MM.1S (cell line): ENCODE measurements at regions not wholly inside any gene's neighbourhood (a gene's known extent, or its start where the extent isn't known, plus 50 kb on each side); places are given as distances from the start of the nearest gene placed in this dataset.

ENCODE experiments used
- DNase-seq: peaks from one replicate; pipeline ENCODE4 v3.0.0-alpha.2; 2015
- H2AFZ ChIP-seq: fragments of 300-600 bp; sonication (generic); 2 replicates; pipeline ENCODE4 v1.6.0; 2016; ENCODE audit warnings: antibody characterized with exemption, low read length
- H3F3A ChIP-seq: fragments of 300-600 bp; sonication (generic); 2 replicates; pipeline ENCODE4 v1.6.1; 2016; ENCODE audit warnings: mild to moderate bottlenecking, antibody characterized with exemption, low read length, moderate library complexity, mixed read lengths; ENCODE audit not compliant: insufficient read depth
- H3K27ac ChIP-seq: fragments of 300-600 bp; sonication (generic); 2 replicates; pipeline ENCODE4 v1.5.1; 2016; ENCODE audit warnings: mild to moderate bottlenecking, low read length
- H3K27me3 ChIP-seq: fragments of 300-600 bp; sonication (generic); replicated peaks from 2 replicates; pipeline ENCODE4 v1.6.0; 2016; ENCODE audit warnings: low read length; ENCODE audit not compliant: insufficient read depth
- H3K36me3 ChIP-seq: fragments of 300-600 bp; sonication (generic); replicated peaks from 2 replicates; pipeline ENCODE4 v1.6.1; 2016; ENCODE audit warnings: mild to moderate bottlenecking, low read length, mixed read lengths; ENCODE audit not compliant: insufficient read depth
- H3K4me1 ChIP-seq: fragments of 300-600 bp; sonication (generic); 2 replicates; pipeline ENCODE4 v1.6.1; 2016; ENCODE audit warnings: low read length, mixed read lengths
- H3K4me2 ChIP-seq: fragments of 300-600 bp; sonication (generic); 2 replicates; pipeline ENCODE4 v1.6.0; 2016; ENCODE audit warnings: low read depth, low read length
- H3K4me3 ChIP-seq: fragments of 300-600 bp; sonication (generic); 2 replicates; pipeline ENCODE4 v1.5.1; 2016; ENCODE audit warnings: low read length, mixed read lengths
- H3K79me2 ChIP-seq: fragments of 300-600 bp; sonication (generic); 2 replicates; pipeline ENCODE4 v1.6.1; 2016; ENCODE audit warnings: mixed run types, low read length, mixed read lengths
- H3K9ac ChIP-seq: fragments of 300-600 bp; sonication (generic); 2 replicates; pipeline ENCODE4 v1.6.1; 2016; ENCODE audit warnings: low read length, mixed read lengths
- H3K9me2 ChIP-seq: fragments of 300-600 bp; sonication (generic); replicated peaks from 2 replicates; pipeline ENCODE4 v1.6.1; 2016; ENCODE audit warnings: mild to moderate bottlenecking, low read length, mixed read lengths; ENCODE audit not compliant: insufficient read depth
- H3K9me3 ChIP-seq: fragments of 300-600 bp; sonication (generic); replicated peaks from 2 replicates; pipeline ENCODE4 v1.6.1; 2016; ENCODE audit warnings: mild to moderate bottlenecking, low read length, mixed read lengths; ENCODE audit not compliant: insufficient read depth
- H4K20me1 ChIP-seq: fragments of 300-600 bp; sonication (generic); 2 replicates; pipeline ENCODE4 v1.6.1; 2016; ENCODE audit warnings: mild to moderate bottlenecking, low read length, moderate library complexity, mixed read lengths; ENCODE audit not compliant: insufficient read depth
- CTCF ChIP-seq: fragments of 300-600 bp; sonication (generic); IDR thresholded peaks from 2 replicates; pipeline ENCODE4 v1.5.1; 2016; ENCODE audit warnings: antibody characterized with exemption, low read length, mixed read lengths
- EZH2 ChIP-seq: fragments of 300-600 bp; sonication (generic); optimal IDR thresholded peaks from 2 replicates; pipeline ENCODE3; 2017; ENCODE audit warnings: low read depth, mild to moderate bottlenecking, antibody characterized with exemption, low read length, mixed read lengths
- EZH2phosphoT487 ChIP-seq: fragments of 300-600 bp; sonication (generic); IDR thresholded peaks from 2 replicates; pipeline ENCODE4 v1.6.1; 2018; ENCODE audit warnings: antibody characterized with exemption, low read length

- no peaks in the 10 kb centered on the region for H4K20me1 ChIP-seq
- DNase-seq, result no peak
- H3F3A ChIP-seq, result no peaks in the 10 kb centered on the region
- H3K27me3 ChIP-seq, result no peaks in the 10 kb centered on the region
- TF ChIP-seq CTCF, result no peak
- TF ChIP-seq EZH2, result no peak
- no peak for TF ChIP-seq EZH2phosphoT487
- no peaks in the 10 kb centered on the region for H3K79me2 ChIP-seq
- no peak overlapping the region for H3K4me3 ChIP-seq
- H3K4me1 ChIP-seq, result no peaks in the 10 kb centered on the region
- H3K36me3 ChIP-seq, result no peaks in the 10 kb centered on the region
- H3K4me2 ChIP-seq, result no peak overlapping the region
- no peaks in the 10 kb centered on the region for H3K9me3 ChIP-seq
- H2AFZ ChIP-seq, result no peak overlapping the region
- H3K9me2 ChIP-seq, result no peaks in the 10 kb centered on the region
- H3K27ac ChIP-seq, result no peak overlapping the region
- H3K9ac ChIP-seq, result no peak overlapping the region
Observed at GRCh38 chr1:14251871-14252270, 346.6 kb upstream of the KAZN start.

- no peak overlapping the region for H2AFZ ChIP-seq
- no peaks in the 10 kb centered on the region for H3K79me2 ChIP-seq
- H4K20me1 ChIP-seq, result no peaks in the 10 kb centered on the region
- DNase-seq, result no peak
- no peak overlapping the region for H3K9ac ChIP-seq
- no peaks in the 10 kb centered on the region for H3K9me2 ChIP-seq
- H3K4me1 ChIP-seq, result no peaks in the 10 kb centered on the region
- H3K27me3 ChIP-seq, result no peaks in the 10 kb centered on the region
- no peak overlapping the region for H3K4me3 ChIP-seq
- H3F3A ChIP-seq, result no peaks in the 10 kb centered on the region
- H3K4me2 ChIP-seq, result no peak overlapping the region
- H3K9me3 ChIP-seq, result no peaks in the 10 kb centered on the region
- TF ChIP-seq EZH2phosphoT487 (no peak), CTCF (no peak), EZH2 (no peak)
- H3K36me3 ChIP-seq, result no peaks in the 10 kb centered on the region
- no peak overlapping the region for H3K27ac ChIP-seq
Observed at GRCh38 chr1:14253676-14254075, 344.8 kb upstream of the KAZN start.

GRCh38 chr1:14254251-14254650 is 344.2 kb upstream of the KAZN start:
- Histone ChIP-seq H3K4me3 (no peak overlapping the region), H3K79me2 (no peaks in the 10 kb centered on the region), H3K4me1 (no peaks in the 10 kb centered on the region), H2AFZ (no peak overlapping the region), H4K20me1 (no peaks in the 10 kb centered on the region), H3K27me3 (no peaks in the 10 kb centered on the region), H3F3A (no peaks in the 10 kb centered on the region), H3K9me3 (no peaks in the 10 kb centered on the region), H3K4me2 (no peak overlapping the region), H3K9ac (no peak overlapping the region), H3K27ac (no peak overlapping the region), H3K36me3 (no peaks in the 10 kb centered on the region), H3K9me2 (no peaks in the 10 kb centered on the region)
- no peak for DNase-seq
- TF ChIP-seq EZH2phosphoT487, result no peak
- TF ChIP-seq EZH2, result no peak
- TF ChIP-seq CTCF, result no peak
